ENCODE measurements at regions not wholly inside any gene's neighbourhood (a gene's known extent, or its start where the extent isn't known, plus 50 kb on each side); places are given as distances from the start of the nearest gene placed in this dataset.

GRCh38 chr2:216294305-216294704 lies 78.0 kb downstream of the MARCHF4 start:
- H3K27ac ChIP-seq (ENCODE audit: low read depth, low read length) = no peak overlapping the region
- no peak overlapping the region for H4K8ac ChIP-seq (ENCODE audit: low read depth, low read length)
- H4K91ac ChIP-seq (ENCODE audit: low read depth, low read length) = no peak overlapping the region
- H3K9ac ChIP-seq (ENCODE audit: low read length) = no peak overlapping the region
- no peaks in the 10 kb centered on the region for H3K9me3 ChIP-seq (ENCODE audit: insufficient read depth, low read depth, low read length)
- H3K4ac ChIP-seq (ENCODE audit: low read depth, low read length) = no peak overlapping the region
- no peak overlapping the region for H2BK12ac ChIP-seq (ENCODE audit: low read length)
- no peaks in the 10 kb centered on the region for H3K36me3 ChIP-seq (ENCODE audit: control insufficient read depth in 1 of 2, insufficient read depth in 2 of 2, low read length in 2 of 2)
- H3K4me1 ChIP-seq (ENCODE audit: control insufficient read depth in 1 of 2, insufficient read depth in 2 of 2, low read length in 2 of 2) = peaks cover 0 to 4% of the 10 kb centered on the region in 2 experiments
- WGBS (ENCODE audit: extremely low coverage, insufficient coverage, insufficient read length) = no CpG with 5 or more reads among the region's 2 CpGs
- H3K18ac ChIP-seq (ENCODE audit: low read length) = no peak overlapping the region
- no peak overlapping the region for H3K4me3 ChIP-seq (ENCODE audit: low read depth, low read length)
- peak in 1 of 2 donors; percentile 28 for DNase-seq
- no peaks in the 10 kb centered on the region for H3K79me1 ChIP-seq (ENCODE audit: low read length)
- no peak overlapping the region for H2AFZ ChIP-seq (ENCODE audit: insufficient read depth, low read length, poor library complexity)
- no peak overlapping the region for H3K14ac ChIP-seq (ENCODE audit: low read length)
- H3K79me2 ChIP-seq (ENCODE audit: control insufficient read depth, insufficient read depth, low read length, poor library complexity) = no peaks in the 10 kb centered on the region
- H3K4me2 ChIP-seq (ENCODE audit: low read length) = no peak overlapping the region
- H2BK120ac ChIP-seq (ENCODE audit: insufficient read depth, low read length, poor library complexity) = no peak overlapping the region
- no peak overlapping the region for H2BK5ac ChIP-seq (ENCODE audit: low read depth, low read length, poor library complexity)
- no peak overlapping the region for H4K12ac ChIP-seq (ENCODE audit: low read depth, low read length)
- no peak overlapping the region for H2AK5ac ChIP-seq (ENCODE audit: low read length)
- no peak overlapping the region for H3K23ac ChIP-seq (ENCODE audit: low read length)
- H3K27me3 ChIP-seq (ENCODE audit: insufficient read depth, low read length) = peaks cover 2% of the 10 kb centered on the region

- no peak overlapping the region for H3K27ac ChIP-seq (ENCODE audit: low read depth, low read length)
- H3K18ac ChIP-seq (ENCODE audit: low read length) = no peak overlapping the region
- H2AK5ac ChIP-seq (ENCODE audit: low read length) = no peak overlapping the region
- H3K79me2 ChIP-seq (ENCODE audit: control insufficient read depth, insufficient read depth, low read length, poor library complexity) = no peaks in the 10 kb centered on the region
- no peak overlapping the region for H4K12ac ChIP-seq (ENCODE audit: low read depth, low read length)
- no CpG with 5 or more reads among the region's 5 CpGs for WGBS (ENCODE audit: extremely low coverage, insufficient coverage, insufficient read length)
- no peak overlapping the region for H3K9ac ChIP-seq (ENCODE audit: low read length)
- no peak overlapping the region for H4K8ac ChIP-seq (ENCODE audit: low read depth, low read length)
- no peak overlapping the region for H4K91ac ChIP-seq (ENCODE audit: low read depth, low read length)
- no peak overlapping the region for H3K4ac ChIP-seq (ENCODE audit: low read depth, low read length)
- no peak overlapping the region for H2BK12ac ChIP-seq (ENCODE audit: low read length)
- H3K9me3 ChIP-seq (ENCODE audit: insufficient read depth, low read depth, low read length) = no peaks in the 10 kb centered on the region
- no peak overlapping the region for H2BK120ac ChIP-seq (ENCODE audit: insufficient read depth, low read length, poor library complexity)
- no peak overlapping the region for H3K23ac ChIP-seq (ENCODE audit: low read length)
- no peaks in the 10 kb centered on the region for H3K79me1 ChIP-seq (ENCODE audit: low read length)
- H3K4me3 ChIP-seq (ENCODE audit: low read depth, low read length) = no peak overlapping the region
- no peak overlapping the region for H3K14ac ChIP-seq (ENCODE audit: low read length)
- H3K36me3 ChIP-seq (ENCODE audit: control insufficient read depth in 1 of 2, insufficient read depth in 2 of 2, low read length in 2 of 2) = no peaks in the 10 kb centered on the region
- no peak overlapping the region for H2AFZ ChIP-seq (ENCODE audit: insufficient read depth, low read length, poor library complexity)
- H3K4me1 ChIP-seq (ENCODE audit: control insufficient read depth in 1 of 2, insufficient read depth in 2 of 2, low read length in 2 of 2) = peaks cover 0 to 2% of the 10 kb centered on the region in 2 experiments
- no peak overlapping the region for H2BK5ac ChIP-seq (ENCODE audit: low read depth, low read length, poor library complexity)
- H3K4me2 ChIP-seq (ENCODE audit: low read length) = no peak overlapping the region
- DNase-seq = peak in 1 of 2 donors; percentile 25
- H3K27me3 ChIP-seq (ENCODE audit: insufficient read depth, low read length) = peaks cover 2% of the 10 kb centered on the region
Measured at GRCh38 chr2:216293883-216294282, 78.4 kb downstream of the MARCHF4 start.

GRCh38 chr2:216292886-216293301 lies 79.4 kb downstream of the MARCHF4 start:
- Histone ChIP-seq H3K4me3 (ENCODE audit: low read depth, low read length) (no peak overlapping the region), H2BK5ac (ENCODE audit: low read depth, low read length, poor library complexity) (no peak overlapping the region), H3K23ac (ENCODE audit: low read length) (no peak overlapping the region), H3K9me3 (ENCODE audit: insufficient read depth, low read depth, low read length) (no peaks in the 10 kb centered on the region), H3K4me2 (ENCODE audit: low read length) (no peak overlapping the region), H3K27me3 (ENCODE audit: insufficient read depth, low read length) (peaks cover 2% of the 10 kb centered on the region), H4K91ac (ENCODE audit: low read depth, low read length) (no peak overlapping the region), H3K79me1 (ENCODE audit: low read length) (no peaks in the 10 kb centered on the region), H3K79me2 (ENCODE audit: control insufficient read depth, insufficient read depth, low read length, poor library complexity) (no peaks in the 10 kb centered on the region), H2AK5ac (ENCODE audit: low read length) (no peak overlapping the region), H4K8ac (ENCODE audit: low read depth, low read length) (no peak overlapping the region), H3K4me1 (ENCODE audit: control insufficient read depth in 1 of 2, insufficient read depth in 2 of 2, low read length in 2 of 2) (peaks cover 0 to under 1% of the 10 kb centered on the region in 2 experiments), H3K18ac (ENCODE audit: low read length) (no peak overlapping the region), H3K4ac (ENCODE audit: low read depth, low read length) (no peak overlapping the region), H4K12ac (ENCODE audit: low read depth, low read length) (no peak overlapping the region), H3K27ac (ENCODE audit: low read depth, low read length) (no peak overlapping the region), H3K9ac (ENCODE audit: low read length) (no peak overlapping the region), H3K14ac (ENCODE audit: low read length) (no peak overlapping the region), H3K36me3 (ENCODE audit: control insufficient read depth in 1 of 2, insufficient read depth in 2 of 2, low read length in 2 of 2) (no peaks in the 10 kb centered on the region), H2BK12ac (ENCODE audit: low read length) (no peak overlapping the region), H2AFZ (ENCODE audit: insufficient read depth, low read length, poor library complexity) (no peak overlapping the region), H2BK120ac (ENCODE audit: insufficient read depth, low read length, poor library complexity) (no peak overlapping the region)
- WGBS (ENCODE audit: extremely low coverage, insufficient coverage, insufficient read length) = no CpG with 5 or more reads among the region's 5 CpGs
- no peak for DNase-seq

GRCh38 chr2:216292475-216292874 lies 79.8 kb downstream of the MARCHF4 start:
- Histone ChIP-seq H2AFZ (ENCODE audit: insufficient read depth, low read length, poor library complexity) (no peak overlapping the region), H3K4ac (ENCODE audit: low read depth, low read length) (no peak overlapping the region), H3K4me2 (ENCODE audit: low read length) (no peak overlapping the region), H3K9ac (ENCODE audit: low read length) (no peak overlapping the region), H3K27me3 (ENCODE audit: insufficient read depth, low read length) (peaks cover 2% of the 10 kb centered on the region), H4K12ac (ENCODE audit: low read depth, low read length) (no peak overlapping the region), H3K4me1 (ENCODE audit: control insufficient read depth in 1 of 2, insufficient read depth in 2 of 2, low read length in 2 of 2) (peaks cover 0 to 2% of the 10 kb centered on the region in 2 experiments), H2AK5ac (ENCODE audit: low read length) (no peak overlapping the region), H3K36me3 (ENCODE audit: control insufficient read depth in 1 of 2, insufficient read depth in 2 of 2, low read length in 2 of 2) (no peaks in the 10 kb centered on the region), H3K4me3 (ENCODE audit: low read depth, low read length) (no peak overlapping the region), H3K9me3 (ENCODE audit: insufficient read depth, low read depth, low read length) (no peaks in the 10 kb centered on the region), H4K8ac (ENCODE audit: low read depth, low read length) (no peak overlapping the region), H2BK12ac (ENCODE audit: low read length) (no peak overlapping the region), H4K91ac (ENCODE audit: low read depth, low read length) (no peak overlapping the region), H3K79me2 (ENCODE audit: control insufficient read depth, insufficient read depth, low read length, poor library complexity) (no peaks in the 10 kb centered on the region), H3K14ac (ENCODE audit: low read length) (no peak overlapping the region), H3K18ac (ENCODE audit: low read length) (no peak overlapping the region), H3K27ac (ENCODE audit: low read depth, low read length) (no peak overlapping the region), H2BK5ac (ENCODE audit: low read depth, low read length, poor library complexity) (no peak overlapping the region), H3K79me1 (ENCODE audit: low read length) (no peaks in the 10 kb centered on the region), H3K23ac (ENCODE audit: low read length) (no peak overlapping the region), H2BK120ac (ENCODE audit: insufficient read depth, low read length, poor library complexity) (no peak overlapping the region)
- WGBS (ENCODE audit: extremely low coverage, insufficient coverage, insufficient read length) = no CpG with 5 or more reads among the region's 5 CpGs
- DNase-seq = no peak
